Loucy (cell line): ENCODE measurements at regions not wholly inside any gene's neighbourhood (a gene's known extent, or its start where the extent isn't known, plus 50 kb on each side); places are given as distances from the start of the nearest gene placed in this dataset.
A peak's percentile ranks its signal among the peaks of the same experiment; 100 is the strongest.

Source experiments
- CTCF ChIP-seq: fragments of 200-600 bp; sonication (generic); conservative IDR thresholded peaks from 2 replicates; pipeline ENCODE4 v1.5.1; 2014; ENCODE audit warnings: mild to moderate bottlenecking, antibody characterized with exemption, low read length
- EZH2phosphoT487 ChIP-seq: fragments of 200-600 bp; IDR thresholded peaks from 2 replicates; pipeline ENCODE4 v1.6.1; 2018; ENCODE audit warnings: antibody characterized with exemption, mild to moderate bottlenecking, moderate library complexity, borderline replicate concordance

GRCh38 chr10:113376428-113376827 lies 176.4 kb upstream of the HABP2 start:
- TF ChIP-seq CTCF = peak; percentile 26; the same call in 1 of the 2 replicates
- no peak for TF ChIP-seq EZH2phosphoT487
